ENCODE measurements at regions not wholly inside any gene's neighbourhood (a gene's known extent, or its start where the extent isn't known, plus 50 kb on each side); places are given as distances from the start of the nearest gene placed in this dataset.
"Not testable (repeated sequence)": the region's sequence is repeated elsewhere in the genome, so short reads cannot be mapped to it uniquely, and the experiment has no call there.

GRCh38 chr4:3648731-3649130 is 116.5 kb upstream of the LRPAP1 start:
- no peak for DNase-seq (ENCODE audit: low read depth)

GRCh38 chr4:3648195-3648594 is 116.0 kb upstream of the LRPAP1 start:
- DNase-seq (ENCODE audit: low read depth): no peak

GRCh38 chr4:3647421-3647820 is 115.2 kb upstream of the LRPAP1 start:
- no peak for DNase-seq (ENCODE audit: low read depth)

GRCh38 chr4:3645711-3646679 is 113.8 kb upstream of the LRPAP1 start:
- DNase-seq (ENCODE audit: low read depth): no peak

- peak; percentile 53 for DNase-seq (ENCODE audit: low read depth)
Observed at GRCh38 chr4:3644849-3645627, 112.8 kb upstream of the LRPAP1 start.

- DNase-seq (ENCODE audit: low read depth): no peak
Observed at GRCh38 chr4:3643518-3644433, 111.6 kb upstream of the LRPAP1 start.

GRCh38 chr4:3642806-3643517 is 110.7 kb upstream of the LRPAP1 start:
- no peak for DNase-seq (ENCODE audit: low read depth)

- DNase-seq (ENCODE audit: low read depth): no peak
Observed at GRCh38 chr4:3642056-3642630, 109.9 kb upstream of the LRPAP1 start.

- DNase-seq (ENCODE audit: low read depth): no peak
Observed at GRCh38 chr4:3641501-3641900, 109.3 kb upstream of the LRPAP1 start.

GRCh38 chr4:3640587-3640962 is 108.4 kb upstream of the LRPAP1 start:
- DNase-seq (ENCODE audit: low read depth): peak; percentile 21

- no peak for DNase-seq (ENCODE audit: low read depth)
Observed at GRCh38 chr4:3639613-3640586, 107.7 kb upstream of the LRPAP1 start.

GRCh38 chr4:3638080-3638795 is 106.0 kb upstream of the LRPAP1 start:
- no peak for DNase-seq (ENCODE audit: low read depth)

- no peak for DNase-seq (ENCODE audit: low read depth)
Observed at GRCh38 chr4:3637326-3638016, 105.2 kb upstream of the LRPAP1 start.

- DNase-seq (ENCODE audit: low read depth): no peak
Observed at GRCh38 chr4:3636646-3637320, 104.6 kb upstream of the LRPAP1 start.

- not testable (repeated sequence) for DNase-seq (ENCODE audit: low read depth)
Observed at GRCh38 chr4:3636020-3636419, 103.8 kb upstream of the LRPAP1 start.

- DNase-seq (ENCODE audit: low read depth): no peak
Observed at GRCh38 chr4:3634894-3635820, 102.9 kb upstream of the LRPAP1 start.
